ENCODE measurements at regions not wholly inside any gene's neighbourhood (a gene's known extent, or its start where the extent isn't known, plus 50 kb on each side); places are given as distances from the start of the nearest gene placed in this dataset.

- no peak for DNase-seq (ENCODE audit: low spot score)
- no peak for TF ChIP-seq CTCF (IDR thresholded peaks at IDR 0.05; ENCODE audit: borderline replicate concordance, control extremely low read depth, extremely low read depth, insufficient read depth, missing control alignments)
- in situ Hi-C loops (cut with MboI; ENCODE audit: low sequenced_read_pairs, unreplicated experiment): no loop called here
Observed at GRCh38 chr15:78695046-78695671, 54.1 kb upstream of the CHRNB4 start.

- no peak for DNase-seq (ENCODE audit: low spot score)
- TF ChIP-seq CTCF (IDR thresholded peaks at IDR 0.05; ENCODE audit: borderline replicate concordance, control extremely low read depth, extremely low read depth, insufficient read depth, missing control alignments): no peak
- in situ Hi-C loops (cut with MboI; ENCODE audit: low sequenced_read_pairs, unreplicated experiment): no loop called here
Observed at GRCh38 chr15:78691851-78692421, 50.9 kb upstream of the CHRNB4 start.

- TF ChIP-seq CTCF (IDR thresholded peaks at IDR 0.05; ENCODE audit: borderline replicate concordance, control extremely low read depth, extremely low read depth, insufficient read depth, missing control alignments): no peak
- in situ Hi-C loops (cut with MboI; ENCODE audit: low sequenced_read_pairs, unreplicated experiment): no loop called here
Observed at GRCh38 chr15:78691167-78691850, 50.3 kb upstream of the CHRNB4 start.

More at GRCh38 chr15:78691167-78691850, 50.3 kb upstream of the CHRNB4 start:
- DNase-seq (ENCODE audit: low spot score): no peak

All from GM13976 (cell line).